ENCODE measurements at regions not wholly inside any gene's neighbourhood (a gene's known extent, or its start where the extent isn't known, plus 50 kb on each side); places are given as distances from the start of the nearest gene placed in this dataset.

DNA sequence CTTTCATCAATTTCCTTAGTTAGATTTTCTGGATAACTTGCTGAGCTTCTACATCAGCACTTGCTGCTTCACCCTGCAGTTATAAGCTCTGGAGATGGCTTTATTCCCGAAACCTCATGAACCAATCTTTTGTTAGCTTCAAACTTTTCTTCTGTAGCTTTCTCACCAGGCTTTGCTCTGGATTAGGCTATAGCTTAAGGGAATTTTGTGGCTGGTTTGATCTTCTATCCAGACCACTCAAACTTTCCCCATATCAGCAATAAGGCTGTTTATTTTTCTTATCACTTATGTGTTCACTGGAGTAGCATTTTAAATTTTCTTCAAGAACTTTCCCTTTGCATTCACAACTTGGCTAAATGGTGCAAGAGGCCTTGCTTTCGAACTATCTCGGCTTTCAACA lies 1173.5 kb upstream of the NUDT12 start:
- TF ChIP-seq, protein P1, sequence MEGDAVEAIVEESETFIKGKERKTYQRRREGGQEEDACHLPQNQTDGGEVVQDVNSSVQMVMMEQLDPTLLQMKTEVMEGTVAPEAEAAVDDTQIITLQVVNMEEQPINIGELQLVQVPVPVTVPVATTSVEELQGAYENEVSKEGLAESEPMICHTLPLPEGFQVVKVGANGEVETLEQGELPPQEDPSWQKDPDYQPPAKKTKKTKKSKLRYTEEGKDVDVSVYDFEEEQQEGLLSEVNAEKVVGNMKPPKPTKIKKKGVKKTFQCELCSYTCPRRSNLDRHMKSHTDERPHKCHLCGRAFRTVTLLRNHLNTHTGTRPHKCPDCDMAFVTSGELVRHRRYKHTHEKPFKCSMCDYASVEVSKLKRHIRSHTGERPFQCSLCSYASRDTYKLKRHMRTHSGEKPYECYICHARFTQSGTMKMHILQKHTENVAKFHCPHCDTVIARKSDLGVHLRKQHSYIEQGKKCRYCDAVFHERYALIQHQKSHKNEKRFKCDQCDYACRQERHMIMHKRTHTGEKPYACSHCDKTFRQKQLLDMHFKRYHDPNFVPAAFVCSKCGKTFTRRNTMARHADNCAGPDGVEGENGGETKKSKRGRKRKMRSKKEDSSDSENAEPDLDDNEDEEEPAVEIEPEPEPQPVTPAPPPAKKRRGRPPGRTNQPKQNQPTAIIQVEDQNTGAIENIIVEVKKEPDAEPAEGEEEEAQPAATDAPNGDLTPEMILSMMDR (IDR thresholded peaks at IDR 0.05) = no peak
- ATAC-seq (no peak), DNase-seq (no peak)
- Histone ChIP-seq H3K9me3 (no peaks in the 10 kb centered on the region), H3K4me1 (no peaks in the 10 kb centered on the region), H3K36me3 (ENCODE audit: insufficient read depth in 1 of 2, low read depth in 1 of 2) (no peaks in the 10 kb centered on the region), H3K4me3 (no peak overlapping the region), H3K27ac (no peak overlapping the region), H3K27me3 (ENCODE audit: insufficient read depth in 3 of 3, low read length in 2 of 3) (no peaks in the 10 kb centered on the region)
- WGBS, 3 donors = 82 to 86% (median 84%) methylated on average over 3 of the region's 3 CpGs
- intact Hi-C loops (cut with DNase I) = no loop called here

GRCh38 chr5:104734046-104734445 lies 1171.5 kb upstream of the NUDT12 start:
- TF ChIP-seq, protein P1 (IDR thresholded peaks at IDR 0.05) = no peak
- Histone ChIP-seq H3K9me3 (no peaks in the 10 kb centered on the region), H3K27ac (no peak overlapping the region), H3K4me3 (no peak overlapping the region), H3K27me3 (ENCODE audit: insufficient read depth in 3 of 3, low read length in 2 of 3) (no peaks in the 10 kb centered on the region), H3K4me1 (no peaks in the 10 kb centered on the region), H3K36me3 (ENCODE audit: insufficient read depth in 1 of 2, low read depth in 1 of 2) (no peaks in the 10 kb centered on the region)
- WGBS, 3 donors = 82 to 95% (median 86%) methylated on average over 2 of the region's 2 CpGs
- intact Hi-C loops (cut with DNase I) = loop anchor here in 1 of 2 donors (1.0 kb wide), 1 partner anchor 41 kb away; no protein-coding TSS in a partner anchor
- ATAC-seq = no peak
- DNase-seq = no peak

DNA sequence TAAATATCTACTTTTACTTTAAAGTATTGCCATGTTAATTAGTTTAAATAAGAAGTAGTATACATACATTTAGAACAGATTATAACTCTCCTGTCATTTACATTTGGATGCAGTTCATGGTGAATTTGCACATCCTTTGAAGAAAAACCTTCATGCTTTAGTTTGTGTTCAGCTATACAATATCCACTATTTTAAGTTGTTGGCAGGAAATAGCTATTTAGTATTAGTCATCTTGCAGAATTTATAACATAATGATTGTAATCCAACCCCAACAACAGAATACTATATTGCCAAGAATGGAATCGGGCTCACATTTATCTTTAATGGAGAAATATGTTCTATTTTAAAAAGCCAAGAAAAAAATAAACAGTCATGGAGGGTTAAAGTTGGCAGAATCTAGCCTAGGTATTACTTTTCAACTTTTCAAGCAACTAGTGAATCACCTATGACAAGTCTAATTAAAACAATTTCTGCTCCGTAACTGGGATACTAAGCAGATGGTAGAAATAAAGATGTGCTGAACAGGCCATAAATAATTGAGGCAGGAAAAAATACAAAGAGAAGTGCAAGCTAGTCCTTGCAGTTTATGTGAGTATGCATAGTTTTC lies 1170.6 kb upstream of the NUDT12 start:
- no peaks in the 10 kb centered on the region for H3K36me3 ChIP-seq (ENCODE audit: insufficient read depth in 1 of 2, low read depth in 1 of 2)
- H3K4me3 ChIP-seq = no peak overlapping the region
- intact Hi-C loops (cut with DNase I) = no loop called here
- TF ChIP-seq, protein P1 (IDR thresholded peaks at IDR 0.05) = no peak
- H3K4me1 ChIP-seq = no peaks in the 10 kb centered on the region
- no peak overlapping the region for H3K27ac ChIP-seq
- 41 to 49% (median 43%) methylated on average over 2 of the region's 2 CpGs for WGBS, 3 donors
- H3K9me3 ChIP-seq = no peaks in the 10 kb centered on the region
- no peak for DNase-seq
- H3K27me3 ChIP-seq (ENCODE audit: insufficient read depth in 3 of 3, low read length in 2 of 3) = no peaks in the 10 kb centered on the region
- no peak for ATAC-seq

- ATAC-seq = no peak
- Histone ChIP-seq H3K4me1 (no peaks in the 10 kb centered on the region), H3K27me3 (ENCODE audit: insufficient read depth in 3 of 3, low read length in 2 of 3) (no peaks in the 10 kb centered on the region), H3K4me3 (no peak overlapping the region), H3K9me3 (no peaks in the 10 kb centered on the region), H3K36me3 (ENCODE audit: insufficient read depth in 1 of 2, low read depth in 1 of 2) (no peaks in the 10 kb centered on the region), H3K27ac (no peak overlapping the region)
- 52 to 62% (median 58%) methylated on average over 2 of the region's 2 CpGs for WGBS, 3 donors
- TF ChIP-seq, protein P1 (IDR thresholded peaks at IDR 0.05) = no peak
- intact Hi-C loops (cut with DNase I) = no loop called here
- DNase-seq = no peak
Measured at GRCh38 chr5:104731331-104731730, 1168.7 kb upstream of the NUDT12 start.

- Histone ChIP-seq H3K4me3 (no peak overlapping the region), H3K9me3 (peaks cover 5% of the 10 kb centered on the region), H3K27me3 (ENCODE audit: insufficient read depth in 3 of 3, low read length in 2 of 3) (no peaks in the 10 kb centered on the region), H3K27ac (no peak overlapping the region), H3K36me3 (ENCODE audit: insufficient read depth in 1 of 2, low read depth in 1 of 2) (no peaks in the 10 kb centered on the region), H3K4me1 (no peaks in the 10 kb centered on the region)
- DNase-seq = no peak
- intact Hi-C loops (cut with DNase I) = no loop called here
- ATAC-seq = no peak
- 54 to 58% (median 54%) methylated on average over 3 of the region's 3 CpGs for WGBS, 3 donors
- TF ChIP-seq, protein P1 (IDR thresholded peaks at IDR 0.05) = no peak
Measured at GRCh38 chr5:104708027-104708426, 1145.4 kb upstream of the NUDT12 start.
